ENCODE measurements at regions not wholly inside any gene's neighbourhood (a gene's known extent, or its start where the extent isn't known, plus 50 kb on each side); places are given as distances from the start of the nearest gene placed in this dataset.

DNA sequence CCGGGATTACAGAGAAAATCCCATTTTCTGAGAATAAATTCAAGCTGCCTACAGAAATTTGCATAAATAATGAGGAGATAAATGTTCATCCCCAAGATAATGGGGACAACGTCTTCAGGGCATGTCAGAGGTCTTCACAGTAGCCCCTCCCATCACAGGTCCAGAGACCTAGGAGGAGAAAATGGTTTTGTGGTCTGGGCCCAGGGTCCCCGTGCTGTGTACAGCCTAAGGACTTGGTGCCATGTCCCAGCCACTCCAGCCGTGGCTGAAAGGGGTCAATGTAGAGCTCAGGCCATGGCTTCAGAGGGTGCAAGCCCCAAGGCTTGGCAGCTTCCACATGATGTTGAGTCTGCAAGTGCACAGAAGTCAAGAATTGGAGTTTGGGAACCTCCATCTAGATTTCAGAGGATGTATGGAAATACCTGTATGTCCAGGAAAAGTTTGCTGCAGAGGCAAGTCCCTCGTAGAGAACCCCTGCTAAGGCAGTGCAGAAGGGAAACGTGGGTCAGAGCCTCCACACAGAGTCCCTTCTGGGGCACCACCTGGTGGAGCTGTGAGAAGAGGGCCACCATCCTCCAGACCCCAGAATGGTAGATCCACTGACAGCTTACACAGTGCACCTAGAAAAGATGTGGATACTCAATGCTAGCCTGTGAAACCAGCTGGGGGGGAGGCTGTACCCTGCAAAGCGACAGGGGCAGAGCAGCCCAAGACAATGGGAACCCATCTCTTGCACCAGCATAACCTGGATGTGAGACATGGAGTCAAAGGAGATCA, 176.3 kb downstream of the RASSF9 start:
- TF ChIP-seq, protein P1, sequence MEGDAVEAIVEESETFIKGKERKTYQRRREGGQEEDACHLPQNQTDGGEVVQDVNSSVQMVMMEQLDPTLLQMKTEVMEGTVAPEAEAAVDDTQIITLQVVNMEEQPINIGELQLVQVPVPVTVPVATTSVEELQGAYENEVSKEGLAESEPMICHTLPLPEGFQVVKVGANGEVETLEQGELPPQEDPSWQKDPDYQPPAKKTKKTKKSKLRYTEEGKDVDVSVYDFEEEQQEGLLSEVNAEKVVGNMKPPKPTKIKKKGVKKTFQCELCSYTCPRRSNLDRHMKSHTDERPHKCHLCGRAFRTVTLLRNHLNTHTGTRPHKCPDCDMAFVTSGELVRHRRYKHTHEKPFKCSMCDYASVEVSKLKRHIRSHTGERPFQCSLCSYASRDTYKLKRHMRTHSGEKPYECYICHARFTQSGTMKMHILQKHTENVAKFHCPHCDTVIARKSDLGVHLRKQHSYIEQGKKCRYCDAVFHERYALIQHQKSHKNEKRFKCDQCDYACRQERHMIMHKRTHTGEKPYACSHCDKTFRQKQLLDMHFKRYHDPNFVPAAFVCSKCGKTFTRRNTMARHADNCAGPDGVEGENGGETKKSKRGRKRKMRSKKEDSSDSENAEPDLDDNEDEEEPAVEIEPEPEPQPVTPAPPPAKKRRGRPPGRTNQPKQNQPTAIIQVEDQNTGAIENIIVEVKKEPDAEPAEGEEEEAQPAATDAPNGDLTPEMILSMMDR (conservative IDR thresholded peaks at IDR 0.05; ENCODE audit: low read length) = no peak
- TF ChIP-seq EZH2phosphoT487 (IDR thresholded peaks at IDR 0.05; ENCODE audit: borderline replicate concordance) = no peak

Measured in Loucy (cell line).